Right lobe of liver (tissue), 4 donors: ENCODE measurements at regions not wholly inside any gene's neighbourhood (a gene's known extent, or its start where the extent isn't known, plus 50 kb on each side); places are given as distances from the start of the nearest gene placed in this dataset.

Source experiments
- POLR2A ChIP-seq: fragments of 450-650 bp; IDR thresholded peaks from one replicate; pipeline ENCODE4 v1.6.1; 2017; ENCODE audit warnings: antibody characterized with exemption, mild to moderate bottlenecking
- TF ChIP-seq, protein P1 (sequence below), 4 donors: fragments of 200-600 bp in 3 of 4; fragments of 450-650 bp in 1 of 4; IDR thresholded peaks; one replicate each; pipeline versions ENCODE4 v1.5.1 to v1.8.0; 2016 to 2022; ENCODE audit warnings: antibody characterized with exemption in 4 of 4, mild to moderate bottlenecking in 2 of 4
- donor health status: DM: no; HTN: no; CAD: no.
- donor health status: DM: no; HTN: no; CAD: no.
- donor health status: DM: no; HTN: yes; CAD: no.

DNA sequence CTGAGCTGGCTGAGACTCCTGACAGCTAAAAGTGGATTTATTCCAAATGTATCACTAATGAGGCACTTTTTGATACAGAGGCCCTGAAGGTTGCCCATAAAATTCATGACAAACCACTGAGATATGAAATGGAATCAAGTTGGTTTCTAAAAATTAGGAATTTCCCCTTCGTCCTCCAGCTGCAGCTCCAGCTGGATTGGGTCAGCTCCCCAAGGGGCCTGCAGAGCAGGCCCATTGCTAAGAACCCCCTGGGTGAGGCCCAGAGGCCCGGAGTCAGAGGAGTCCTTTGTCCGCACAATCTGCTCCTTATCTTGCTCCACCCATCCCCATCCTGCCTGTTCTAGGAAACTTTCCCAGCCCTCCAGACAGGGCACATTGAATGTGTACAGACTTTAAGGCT lies 163.5 kb upstream of the TOP1 start:
- TF ChIP-seq POLR2A, result no peak
- TF ChIP-seq, protein P1, sequence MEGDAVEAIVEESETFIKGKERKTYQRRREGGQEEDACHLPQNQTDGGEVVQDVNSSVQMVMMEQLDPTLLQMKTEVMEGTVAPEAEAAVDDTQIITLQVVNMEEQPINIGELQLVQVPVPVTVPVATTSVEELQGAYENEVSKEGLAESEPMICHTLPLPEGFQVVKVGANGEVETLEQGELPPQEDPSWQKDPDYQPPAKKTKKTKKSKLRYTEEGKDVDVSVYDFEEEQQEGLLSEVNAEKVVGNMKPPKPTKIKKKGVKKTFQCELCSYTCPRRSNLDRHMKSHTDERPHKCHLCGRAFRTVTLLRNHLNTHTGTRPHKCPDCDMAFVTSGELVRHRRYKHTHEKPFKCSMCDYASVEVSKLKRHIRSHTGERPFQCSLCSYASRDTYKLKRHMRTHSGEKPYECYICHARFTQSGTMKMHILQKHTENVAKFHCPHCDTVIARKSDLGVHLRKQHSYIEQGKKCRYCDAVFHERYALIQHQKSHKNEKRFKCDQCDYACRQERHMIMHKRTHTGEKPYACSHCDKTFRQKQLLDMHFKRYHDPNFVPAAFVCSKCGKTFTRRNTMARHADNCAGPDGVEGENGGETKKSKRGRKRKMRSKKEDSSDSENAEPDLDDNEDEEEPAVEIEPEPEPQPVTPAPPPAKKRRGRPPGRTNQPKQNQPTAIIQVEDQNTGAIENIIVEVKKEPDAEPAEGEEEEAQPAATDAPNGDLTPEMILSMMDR (IDR thresholded peaks at IDR 0.05), result no peak
